HEK293 (cell line): ENCODE measurements at regions not wholly inside any gene's neighbourhood (a gene's known extent, or its start where the extent isn't known, plus 50 kb on each side); places are given as distances from the start of the nearest gene placed in this dataset.

Source experiments
- CTCF ChIA-PET: fragments of 350-600 bp; formaldehyde crosslinking; extraction: SDS; loops from one replicate; lab custom pipeline; 2021; ENCODE audit warnings: antibody characterized with exemption; lab: Yijun Ruan, JAX
- POLR2A ChIA-PET: fragments of 300-600 bp; formaldehyde crosslinking; extraction: SDS; loops from one replicate; lab custom pipeline; 2020; ENCODE audit warnings: antibody characterized with exemption, inconsistent platforms; lab: Yijun Ruan, JAX
- H3K27ac ChIP-seq: fragments of 200-500 bp; sonication (Bioruptor generic); 2 replicates; pipeline ENCODE4 v1.5.1; 2014; ENCODE audit warnings: low read depth, low read length, control low read depth, inconsistent platforms; ENCODE audit errors: extremely low read depth
- H3K36me3 ChIP-seq, 2 experiments: fragments of 200-500 bp in 1 of 2; sonication (Bioruptor generic) in 1 of 2; 1 replicate in 1 of 2; 2 replicates in 1 of 2; pipeline ENCODE4 v1.5.1; 2014 to 2017; ENCODE audit warnings: inconsistent platforms in 2 of 2, low read length in 2 of 2; ENCODE audit not compliant: control insufficient read depth in 2 of 2, insufficient read depth in 1 of 2
- H3K4me1 ChIP-seq: fragments of 200-500 bp; sonication (Bioruptor generic); 2 replicates; pipeline ENCODE4 v1.5.1; 2014; ENCODE audit warnings: mild to moderate bottlenecking, low read length, inconsistent platforms; ENCODE audit not compliant: control insufficient read depth, insufficient read depth
- H3K4me3 ChIP-seq: 2 replicates; pipeline ENCODE4 v1.5.1; 2011; ENCODE audit warnings: low read depth, mild to moderate bottlenecking, control low read depth, low read length, moderate library complexity
- H3K9me3 ChIP-seq: fragments of 200-500 bp; sonication (Bioruptor generic); 2 replicates; pipeline ENCODE4 v1.5.1; 2014; ENCODE audit warnings: low read depth, low read length, inconsistent platforms; ENCODE audit not compliant: control insufficient read depth, insufficient read depth
- GFI1B ChIP-seq: fragments of 450-650 bp; formaldehyde crosslinking; IDR thresholded peaks from 2 replicates; pipeline ENCODE4 v1.5.1; 2016; ENCODE audit warnings: missing biosample characterization, missing genetic modification characterization
- GLI4 ChIP-seq: fragments of 450-650 bp; formaldehyde crosslinking; IDR thresholded peaks from 2 replicates; pipeline ENCODE4 v1.5.1; 2016; ENCODE audit warnings: missing biosample characterization, missing genetic modification characterization
- GLIS1 ChIP-seq: fragments of 450-650 bp; formaldehyde crosslinking; IDR thresholded peaks from 2 replicates; pipeline ENCODE4 v1.5.1; 2016; ENCODE audit warnings: missing biosample characterization, missing genetic modification characterization
- MEIS1 ChIP-seq: sonication (generic); formaldehyde crosslinking; IDR thresholded peaks from 2 replicates; pipeline ENCODE4 v1.8.1; 2022; ENCODE audit warnings: missing genetic modification reagents, mild to moderate bottlenecking, borderline replicate concordance
- PRDM4 ChIP-seq: fragments of 450-650 bp; formaldehyde crosslinking; IDR thresholded peaks from 2 replicates; pipeline ENCODE4 v1.5.1; 2017; ENCODE audit warnings: missing biosample characterization, missing genetic modification characterization
- SP7 ChIP-seq: fragments of 450-650 bp; formaldehyde crosslinking; IDR thresholded peaks from 2 replicates; pipeline ENCODE4 v1.5.1; 2016; ENCODE audit warnings: missing biosample characterization, missing genetic modification characterization
- ZBTB48 ChIP-seq: fragments of 450-650 bp; formaldehyde crosslinking; IDR thresholded peaks from 2 replicates; pipeline ENCODE4 v1.5.1; 2016; ENCODE audit warnings: missing biosample characterization, missing genetic modification characterization
- ZFP3 ChIP-seq: fragments of 450-650 bp; formaldehyde crosslinking; IDR thresholded peaks from 2 replicates; pipeline ENCODE4 v1.5.1; 2016; ENCODE audit warnings: low read depth, missing biosample characterization, missing genetic modification characterization
- ZFP69B ChIP-seq: fragments of 450-650 bp; formaldehyde crosslinking; IDR thresholded peaks from 2 replicates; pipeline ENCODE4 v1.5.1; 2016; ENCODE audit warnings: missing biosample characterization, missing genetic modification characterization
- ZNF114 ChIP-seq: fragments of 450-650 bp; formaldehyde crosslinking; IDR thresholded peaks from 2 replicates; pipeline ENCODE4 v1.5.0; 2017; ENCODE audit warnings: missing biosample characterization, missing genetic modification characterization
- ZNF157 ChIP-seq: fragments of 450-650 bp; formaldehyde crosslinking; IDR thresholded peaks from 2 replicates; pipeline ENCODE4 v1.5.1; 2016; ENCODE audit warnings: missing biosample characterization, missing genetic modification characterization
- ZNF223 ChIP-seq: fragments of 450-650 bp; formaldehyde crosslinking; IDR thresholded peaks from 2 replicates; pipeline ENCODE4 v1.5.1; 2016; ENCODE audit warnings: missing biosample characterization, missing genetic modification characterization
- ZNF248 ChIP-seq: fragments of 450-650 bp; formaldehyde crosslinking; IDR thresholded peaks from 2 replicates; pipeline ENCODE4 v1.5.1; 2017; ENCODE audit warnings: missing biosample characterization, missing genetic modification characterization
- ZNF292 ChIP-seq: fragments of 450-650 bp; formaldehyde crosslinking; IDR thresholded peaks from 2 replicates; pipeline ENCODE4 v1.5.1; 2016; ENCODE audit warnings: low read depth, missing biosample characterization, missing genetic modification characterization, borderline replicate concordance
- ZNF394 ChIP-seq: fragments of 450-650 bp; formaldehyde crosslinking; IDR thresholded peaks from 2 replicates; pipeline ENCODE4 v1.5.1; 2016; ENCODE audit warnings: missing biosample characterization, missing genetic modification characterization, mild to moderate bottlenecking, moderate library complexity, borderline replicate concordance
- ZNF416 ChIP-seq: fragments of 450-650 bp; formaldehyde crosslinking; IDR thresholded peaks from 2 replicates; pipeline ENCODE4 v1.5.1; 2016; ENCODE audit warnings: missing biosample characterization, missing genetic modification characterization
- ZNF433 ChIP-seq: fragments of 450-650 bp; formaldehyde crosslinking; IDR thresholded peaks from 2 replicates; pipeline ENCODE4 v1.5.1; 2016; ENCODE audit warnings: missing biosample characterization, missing genetic modification characterization, low read depth
- ZNF549 ChIP-seq: fragments of 450-650 bp; IDR thresholded peaks from 2 replicates; pipeline ENCODE4 v1.5.1; 2018; ENCODE audit warnings: missing biosample characterization, missing genetic modification characterization, mild to moderate bottlenecking, inconsistent platforms, moderate library complexity
- ZNF558 ChIP-seq: fragments of 450-650 bp; formaldehyde crosslinking; IDR thresholded peaks from 2 replicates; pipeline ENCODE4 v1.5.1; 2016; ENCODE audit warnings: missing biosample characterization, missing genetic modification characterization
- ZNF561 ChIP-seq: fragments of 450-650 bp; IDR thresholded peaks from 2 replicates; pipeline ENCODE4 v1.5.1; 2018; ENCODE audit warnings: missing biosample characterization, missing genetic modification characterization, borderline replicate concordance
- ZNF585B ChIP-seq: fragments of 450-650 bp; formaldehyde crosslinking; IDR thresholded peaks from 2 replicates; pipeline ENCODE4 v1.5.1; 2016; ENCODE audit warnings: missing biosample characterization, missing genetic modification characterization
- ZNF600 ChIP-seq: fragments of 450-650 bp; formaldehyde crosslinking; IDR thresholded peaks from 2 replicates; pipeline ENCODE4 v1.5.1; 2016; ENCODE audit warnings: missing biosample characterization, missing genetic modification characterization
- ZNF660 ChIP-seq: fragments of 450-650 bp; IDR thresholded peaks from 2 replicates; pipeline ENCODE4 v1.5.1; 2018; ENCODE audit warnings: missing biosample characterization, mild to moderate bottlenecking, missing genetic modification characterization
- ZNF747 ChIP-seq: fragments of 450-650 bp; formaldehyde crosslinking; IDR thresholded peaks from 2 replicates; pipeline ENCODE4 v1.5.1; 2016; ENCODE audit warnings: missing biosample characterization, missing genetic modification characterization
- ZNF843 ChIP-seq: fragments of 450-650 bp; formaldehyde crosslinking; IDR thresholded peaks from 2 replicates; pipeline ENCODE4 v1.5.1; 2016; ENCODE audit warnings: missing biosample characterization, missing genetic modification characterization

GRCh38 chr18:64219517-64219916, 70.6 kb upstream of the LINC00305 start:
- no peak overlapping the region for H3K27ac ChIP-seq
- TF ChIP-seq ZFP3 (tag by site-specific recombination) (no peak), SP7 (tag by site-specific recombination) (no peak), GLIS1 (tag by site-specific recombination) (no peak), ZNF549 (no peak), ZFP69B (tag by site-specific recombination) (no peak), ZNF416 (tag by site-specific recombination) (no peak), PRDM4 (tag by site-specific recombination) (no peak), ZNF660 (tag by site-specific recombination) (no peak), ZNF561 (tag by site-specific recombination) (no peak), GLI4 (tag by site-specific recombination) (no peak), ZNF747 (no peak)
- no peaks in the 10 kb centered on the region for H3K9me3 ChIP-seq
- no peaks in the 10 kb centered on the region for H3K36me3 ChIP-seq
- no peak overlapping the region for H3K4me3 ChIP-seq
- no peaks in the 10 kb centered on the region for H3K4me1 ChIP-seq
- ChIA-PET POLR2A (no interaction called here), CTCF (interaction anchor here (1.1 kb wide), 1 partner anchor 708 kb away, joined by 4 read pairs; no protein-coding TSS in a partner anchor)

GRCh38 chr18:64210401-64210949, 61.6 kb upstream of the LINC00305 start:
- H3K27ac ChIP-seq = no peak overlapping the region
- no peaks in the 10 kb centered on the region for H3K9me3 ChIP-seq
- no peak for TF ChIP-seq ZNF157 (tag by site-specific recombination)
- TF ChIP-seq ZNF660 (tag by site-specific recombination) = no peak
- TF ChIP-seq ZNF585B (tag by site-specific recombination) = no peak
- no peak for TF ChIP-seq ZNF248 (tag by site-specific recombination)
- no peak for TF ChIP-seq GFI1B (tag by site-specific recombination)
- TF ChIP-seq ZNF223 (tag by site-specific recombination) = no peak
- TF ChIP-seq ZNF558 (tag by site-specific recombination) = no peak
- no peak for TF ChIP-seq ZNF600
- TF ChIP-seq ZBTB48 = no peak
- no peak for TF ChIP-seq ZNF394
- no peak for TF ChIP-seq ZNF292 (tag by site-specific recombination)
- no peak for TF ChIP-seq ZNF433 (tag by site-specific recombination)
- no peak for TF ChIP-seq MEIS1 (CRISPR knock-in tag)
- no peak for TF ChIP-seq ZNF114
- TF ChIP-seq ZFP3 (tag by site-specific recombination) = no peak
- no peak for TF ChIP-seq ZNF843 (tag by site-specific recombination)
- H3K4me3 ChIP-seq = no peak overlapping the region
- POLR2A ChIA-PET = no interaction called here
- CTCF ChIA-PET = no interaction called here
- H3K36me3 ChIP-seq = no peaks in the 10 kb centered on the region
- H3K4me1 ChIP-seq = no peaks in the 10 kb centered on the region
